ENCODE measurements at regions not wholly inside any gene's neighbourhood (a gene's known extent, or its start where the extent isn't known, plus 50 kb on each side); places are given as distances from the start of the nearest gene placed in this dataset.

GRCh38 chr21:24007592-24007991 is 1599.7 kb downstream of the MRPL39 start:
- TF ChIP-seq TAF1 (IDR thresholded peaks at IDR 0.05; ENCODE audit: low read depth, low read length) (no peak), POLR2A (IDR thresholded peaks at IDR 0.05; ENCODE audit: low read depth, low read length) (no peak), SPI1 (IDR thresholded peaks at IDR 0.05; ENCODE audit: low read depth, low read length) (no peak), POLR2AphosphoS5 (IDR thresholded peaks at IDR 0.05; ENCODE audit: low read depth, low read length) (no peak), PAX5 (IDR thresholded peaks at IDR 0.05; ENCODE audit: insufficient read depth, low read length, severe bottlenecking) (no peak), POU2F2 (IDR thresholded peaks at IDR 0.05; ENCODE audit: low read depth, low read length) (no peak)
